Pancreas (tissue), 10 donors: ENCODE measurements at regions not wholly inside any gene's neighbourhood (a gene's known extent, or its start where the extent isn't known, plus 50 kb on each side); places are given as distances from the start of the nearest gene placed in this dataset.

Experiments
- ATAC-seq, 4 donors: fragments of 200-7000 bp; cut with Tn5 transposase; one replicate each; pipeline versions ENCODE4 v1.8.0 to v1.9.1; 2020; ENCODE audit warnings: mild to moderate bottlenecking in 4 of 4, moderate library complexity in 4 of 4
- DNase-seq, 6 donors: peaks; one replicate each; pipeline ENCODE4 v3.0.0-alpha.2; 2020
- FAIRE-seq: peaks from 2 replicates; lab custom pipeline; 2012; peaks lifted over from hg19 to GRCh38; lab: Jason Lieb, UNC
- H3K27ac ChIP-seq, 4 donors: fragments of 200-600 bp; sonication (generic); 1 replicate in 3 of 4; 2 replicates in 1 of 4; pipeline versions ENCODE4 v1.5.0 to v1.8.0; 2020
- H3K27me3 ChIP-seq, 4 donors: fragments of 200-600 bp; one replicate each; pipeline ENCODE4 v1.8.0; 2021
- H3K36me3 ChIP-seq, 3 donors: fragments of 200-600 bp; sonication (generic) in 1 of 3; one replicate each; pipeline versions ENCODE4 v1.5.0 to v1.8.0; 2020 to 2021
- H3K4me1 ChIP-seq, 3 donors: fragments of 200-600 bp; one replicate each; pipeline ENCODE4 v1.8.0; 2021
- H3K4me3 ChIP-seq, 4 donors: fragments of 200-600 bp; sonication (generic) in 2 of 4; one replicate each; pipeline versions ENCODE4 v1.5.0 to v1.8.0; 2020 to 2021
- H3K9me3 ChIP-seq, 4 donors: fragments of 200-600 bp; one replicate each; pipeline ENCODE4 v1.8.0; 2021
- WGBS, 2 donors: extraction: QIAGEN DNeasy Blood & Tissue Kit; methylation state at CpG; one replicate each; pipeline ENCODE4 v1.1.7; 2013; 5-methylcytosine and 5-hydroxymethylcytosine counted together
- intact Hi-C, 3 donors: fragments of 100-400 bp; cut with DNase I; formaldehyde crosslinking; loops; one replicate each; pipeline versions ENCODE4 v1.11.1 to v1.14.2; 2022
- TF ChIP-seq, protein P1 (sequence below), 4 donors: fragments of 200-600 bp; sonication (generic) in 3 of 4; IDR thresholded peaks; one replicate each; pipeline versions ENCODE4 v1.5.0 to v1.8.0; 2021; ENCODE audit warnings: antibody characterized with exemption in 4 of 4
- donor health status: healthy with polysubstance abuse.
- donor health status: DM: no; HTN: no; CAD: no; lungs with moderate emphysema.
- donor health status: DM: no; HTN: no; CAD: no.
- donor health status: control.
- donor health status: control.
- donor health status: Bipolar disorder and iron deficiency.
- donor health status: DM: yes; HTN: yes; CAD: no.
- donor health status: DM: no; HTN: no; CAD: no.
- donor health status: DM: no; HTN: no; CAD: no.
- donor health status: DM: yes; HTN: yes; CAD: no.

- FAIRE-seq, result no peak
These were observed 893.9 kb upstream of the ACVR2A start for GRCh38 chr2:146950911-146951310.

GRCh38 chr2:146950361-146950760 lies 894.5 kb upstream of the ACVR2A start:
- Histone ChIP-seq H3K4me3 (no peak overlapping the region), H3K36me3 (no peaks in the 10 kb centered on the region), H3K27me3 (no peaks in the 10 kb centered on the region), H3K27ac (no peak overlapping the region), H3K9me3 (no peaks in the 10 kb centered on the region), H3K4me1 (no peaks in the 10 kb centered on the region)
- intact Hi-C loops, result no loop called here
- TF ChIP-seq, protein P1, sequence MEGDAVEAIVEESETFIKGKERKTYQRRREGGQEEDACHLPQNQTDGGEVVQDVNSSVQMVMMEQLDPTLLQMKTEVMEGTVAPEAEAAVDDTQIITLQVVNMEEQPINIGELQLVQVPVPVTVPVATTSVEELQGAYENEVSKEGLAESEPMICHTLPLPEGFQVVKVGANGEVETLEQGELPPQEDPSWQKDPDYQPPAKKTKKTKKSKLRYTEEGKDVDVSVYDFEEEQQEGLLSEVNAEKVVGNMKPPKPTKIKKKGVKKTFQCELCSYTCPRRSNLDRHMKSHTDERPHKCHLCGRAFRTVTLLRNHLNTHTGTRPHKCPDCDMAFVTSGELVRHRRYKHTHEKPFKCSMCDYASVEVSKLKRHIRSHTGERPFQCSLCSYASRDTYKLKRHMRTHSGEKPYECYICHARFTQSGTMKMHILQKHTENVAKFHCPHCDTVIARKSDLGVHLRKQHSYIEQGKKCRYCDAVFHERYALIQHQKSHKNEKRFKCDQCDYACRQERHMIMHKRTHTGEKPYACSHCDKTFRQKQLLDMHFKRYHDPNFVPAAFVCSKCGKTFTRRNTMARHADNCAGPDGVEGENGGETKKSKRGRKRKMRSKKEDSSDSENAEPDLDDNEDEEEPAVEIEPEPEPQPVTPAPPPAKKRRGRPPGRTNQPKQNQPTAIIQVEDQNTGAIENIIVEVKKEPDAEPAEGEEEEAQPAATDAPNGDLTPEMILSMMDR (IDR thresholded peaks at IDR 0.05), result no peak
- WGBS, 2 donors, result 67 to 69% methylated on average over 3 of the region's 3 CpGs
- DNase-seq (no peak), FAIRE-seq (no peak), ATAC-seq (no peak)

More at GRCh38 chr2:146950911-146951310, 893.9 kb upstream of the ACVR2A start:
- intact Hi-C loops, result no loop called here
- Histone ChIP-seq H3K36me3 (no peaks in the 10 kb centered on the region), H3K9me3 (no peaks in the 10 kb centered on the region), H3K27ac (no peak overlapping the region), H3K27me3 (no peaks in the 10 kb centered on the region), H3K4me1 (no peaks in the 10 kb centered on the region), H3K4me3 (no peak overlapping the region)
- DNase-seq (no peak), ATAC-seq (no peak)
- TF ChIP-seq, protein P1 (IDR thresholded peaks at IDR 0.05), result no peak
- 80 to 89% methylated on average over 4 of the region's 4 CpGs for WGBS, 2 donors

DNA sequence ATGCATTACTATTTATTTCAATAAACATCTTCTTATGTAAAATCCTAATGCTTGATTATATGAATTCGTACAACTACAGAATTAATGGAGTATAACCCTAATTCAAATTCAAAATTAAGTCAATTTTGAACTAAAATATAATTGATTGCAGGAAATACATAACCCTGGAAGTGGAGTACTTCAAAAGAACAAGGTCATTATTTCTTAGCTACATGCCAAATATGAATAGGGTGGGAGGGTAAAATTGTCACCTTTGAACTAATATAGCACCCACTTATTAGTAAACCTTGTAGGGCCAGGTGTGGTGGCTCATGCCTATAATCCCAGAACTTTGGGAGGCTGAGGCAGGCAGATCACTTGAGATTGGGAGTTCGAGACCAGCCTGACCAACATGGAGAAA lies 895.4 kb upstream of the ACVR2A start:
- Histone ChIP-seq H3K27ac (no peak overlapping the region), H3K9me3 (no peaks in the 10 kb centered on the region), H3K36me3 (no peaks in the 10 kb centered on the region), H3K27me3 (peaks cover 0 to 3% (median 0%) of the 10 kb centered on the region in 4 donors), H3K4me3 (no peak overlapping the region), H3K4me1 (no peaks in the 10 kb centered on the region)
- no peak for DNase-seq
- 64 to 93% methylated on average over 2 of the region's 2 CpGs for WGBS, 2 donors
- TF ChIP-seq, protein P1 (IDR thresholded peaks at IDR 0.05), result no peak
- intact Hi-C loops, result no loop called here
- no peak for FAIRE-seq
- no peak for ATAC-seq

- no peak for DNase-seq
- TF ChIP-seq, protein P1 (IDR thresholded peaks at IDR 0.05), result no peak
- peaks cover 0 to 3% (median 0%) of the 10 kb centered on the region in 4 donors for H3K27me3 ChIP-seq
These were observed 900.2 kb upstream of the ACVR2A start for GRCh38 chr2:146944601-146945000.

GRCh38 chr2:146939991-146940685 lies 904.7 kb upstream of the ACVR2A start:
- intact Hi-C loops, result no loop called here
- no peak overlapping the region for H3K4me3 ChIP-seq
- WGBS, 2 donors, result 16 to 19% methylated on average over 5 of the region's 5 CpGs
- FAIRE-seq (no peak), DNase-seq (no peak), ATAC-seq (no peak)
- no peaks in the 10 kb centered on the region for H3K4me1 ChIP-seq
- H3K9me3 ChIP-seq, result no peaks in the 10 kb centered on the region
- no peak overlapping the region for H3K27ac ChIP-seq
- H3K27me3 ChIP-seq, result peaks cover 0 to 3% (median 0%) of the 10 kb centered on the region in 4 donors
- TF ChIP-seq, protein P1 (IDR thresholded peaks at IDR 0.05), result no peak
- no peaks in the 10 kb centered on the region for H3K36me3 ChIP-seq

More at GRCh38 chr2:146944601-146945000, 900.2 kb upstream of the ACVR2A start:
- H3K4me1 ChIP-seq, result no peaks in the 10 kb centered on the region
- H3K9me3 ChIP-seq, result no peaks in the 10 kb centered on the region
- H3K27ac ChIP-seq, result no peak overlapping the region
- 22 to 35% methylated on average over 4 of the region's 4 CpGs for WGBS, 2 donors
- intact Hi-C loops, result no loop called here
- no peaks in the 10 kb centered on the region for H3K36me3 ChIP-seq
- H3K4me3 ChIP-seq, result no peak overlapping the region
- ATAC-seq (no peak), FAIRE-seq (no peak)
